ENCODE measurements at regions not wholly inside any gene's neighbourhood (a gene's known extent, or its start where the extent isn't known, plus 50 kb on each side); places are given as distances from the start of the nearest gene placed in this dataset.

- DNase-seq = no peak
- H3K27ac ChIP-seq = no peak overlapping the region
- no peak overlapping the region for H3K4me3 ChIP-seq (ENCODE audit: low read depth, low read length)
- H3K36me3 ChIP-seq (replicated peaks) = no peaks in the 10 kb centered on the region
- TF ChIP-seq CTCF (IDR thresholded peaks at IDR 0.05; ENCODE audit: low read depth, low read length, missing control alignments) = no peak
- H3K27me3 ChIP-seq (replicated peaks) = no peaks in the 10 kb centered on the region
- in situ Hi-C loops (cut with HindIII; ENCODE audit: low pct_ligation_motif_present, low sequenced_read_pairs) = no loop called here
These were observed 573.4 kb downstream of the EFNB2 start for GRCh38 chr13:105962080-105962479.

- DNase-seq = no peak
- Histone ChIP-seq H3K27me3 (replicated peaks) (no peaks in the 10 kb centered on the region), H3K36me3 (replicated peaks) (no peaks in the 10 kb centered on the region), H3K4me3 (ENCODE audit: low read depth, low read length) (no peak overlapping the region), H3K27ac (no peak overlapping the region)
- in situ Hi-C loops (cut with HindIII; ENCODE audit: low pct_ligation_motif_present, low sequenced_read_pairs) = no loop called here
- no peak for TF ChIP-seq CTCF (IDR thresholded peaks at IDR 0.05; ENCODE audit: low read depth, low read length, missing control alignments)
These were observed 574.0 kb downstream of the EFNB2 start for GRCh38 chr13:105961438-105961837.

- no peak for TF ChIP-seq CTCF (IDR thresholded peaks at IDR 0.05; ENCODE audit: low read depth, low read length, missing control alignments)
- in situ Hi-C loops (cut with HindIII; ENCODE audit: low pct_ligation_motif_present, low sequenced_read_pairs) = no loop called here
These were observed 575.1 kb downstream of the EFNB2 start for GRCh38 chr13:105960326-105960725.

GRCh38 chr13:105959876-105960275 lies 575.6 kb downstream of the EFNB2 start:
- no peak overlapping the region for H3K4me3 ChIP-seq (ENCODE audit: low read depth, low read length)
- TF ChIP-seq CTCF (IDR thresholded peaks at IDR 0.05; ENCODE audit: low read depth, low read length, missing control alignments) = no peak
- no peaks in the 10 kb centered on the region for H3K36me3 ChIP-seq (replicated peaks)
- in situ Hi-C loops (cut with HindIII; ENCODE audit: low pct_ligation_motif_present, low sequenced_read_pairs) = no loop called here
- H3K27ac ChIP-seq = no peak overlapping the region
- H3K27me3 ChIP-seq (replicated peaks) = no peaks in the 10 kb centered on the region
- DNase-seq = no peak

More at GRCh38 chr13:105960326-105960725, 575.1 kb downstream of the EFNB2 start:
- H3K27me3 ChIP-seq (replicated peaks) = no peaks in the 10 kb centered on the region
- H3K4me3 ChIP-seq (ENCODE audit: low read depth, low read length) = no peak overlapping the region
- no peaks in the 10 kb centered on the region for H3K36me3 ChIP-seq (replicated peaks)
- H3K27ac ChIP-seq = no peak overlapping the region
- no peak for DNase-seq

GRCh38 chr13:105957769-105958438 lies 577.6 kb downstream of the EFNB2 start:
- DNase-seq = no peak
- H3K27ac ChIP-seq = no peak overlapping the region
- H3K36me3 ChIP-seq (replicated peaks) = no peaks in the 10 kb centered on the region
- in situ Hi-C loops (cut with HindIII; ENCODE audit: low pct_ligation_motif_present, low sequenced_read_pairs) = no loop called here
- no peak for TF ChIP-seq CTCF (IDR thresholded peaks at IDR 0.05; ENCODE audit: low read depth, low read length, missing control alignments)
- H3K27me3 ChIP-seq (replicated peaks) = no peaks in the 10 kb centered on the region
- no peak overlapping the region for H3K4me3 ChIP-seq (ENCODE audit: low read depth, low read length)

- no peak for TF ChIP-seq CTCF (IDR thresholded peaks at IDR 0.05; ENCODE audit: low read depth, low read length, missing control alignments)
- no peak overlapping the region for H3K4me3 ChIP-seq (ENCODE audit: low read depth, low read length)
- no peak overlapping the region for H3K27ac ChIP-seq
- DNase-seq = no peak
- in situ Hi-C loops (cut with HindIII; ENCODE audit: low pct_ligation_motif_present, low sequenced_read_pairs) = no loop called here
- H3K27me3 ChIP-seq (replicated peaks) = no peaks in the 10 kb centered on the region
- no peaks in the 10 kb centered on the region for H3K36me3 ChIP-seq (replicated peaks)
These were observed 578.5 kb downstream of the EFNB2 start for GRCh38 chr13:105956921-105957320.

Measured in brain microvascular endothelial cell (primary cell).